ENCODE measurements at regions not wholly inside any gene's neighbourhood (a gene's known extent, or its start where the extent isn't known, plus 50 kb on each side); places are given as distances from the start of the nearest gene placed in this dataset.

DNA sequence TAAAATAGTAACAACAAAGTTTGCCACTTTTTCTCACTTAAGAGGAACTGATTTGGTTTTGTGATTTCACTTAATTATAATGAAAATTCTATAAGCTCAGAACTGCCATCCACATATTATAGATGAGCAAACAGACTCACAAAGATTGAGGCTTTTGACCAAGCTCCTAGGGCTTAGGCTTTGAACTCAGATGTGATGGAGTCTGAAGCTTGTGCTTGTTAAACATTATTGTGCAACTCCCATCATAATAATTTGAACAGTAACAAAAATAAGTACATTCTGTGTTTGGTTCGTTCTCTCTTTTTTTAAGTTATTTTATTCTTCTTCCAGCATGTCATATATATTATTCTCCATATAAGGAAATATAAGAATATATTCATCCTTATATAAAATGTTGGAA, 403.4 kb downstream of the PTPRC start:
- no peak overlapping the region for H3K4me3 ChIP-seq (ENCODE audit: low read length in 2 of 2)
- no peaks in the 10 kb centered on the region for H3K9me3 ChIP-seq (ENCODE audit: control insufficient read depth in 2 of 2, low read length in 2 of 2)
- H3K36me3 ChIP-seq (ENCODE audit: control insufficient read depth in 2 of 2, insufficient read depth in 2 of 2, low read length in 2 of 2), result no peaks in the 10 kb centered on the region
- no peaks in the 10 kb centered on the region for H3K4me1 ChIP-seq (ENCODE audit: control insufficient read depth in 2 of 2, insufficient read depth in 2 of 2, low read length in 2 of 2)
- no peaks in the 10 kb centered on the region for H3K27me3 ChIP-seq (ENCODE audit: control insufficient read depth in 2 of 2, insufficient read depth in 2 of 2, low read length in 2 of 2)
- H3K27ac ChIP-seq (ENCODE audit: low read depth in 2 of 2, low read length in 2 of 2), result no peak overlapping the region
- H3K9ac ChIP-seq (ENCODE audit: low read depth in 1 of 2, low read length in 2 of 2), result no peak overlapping the region

DNA sequence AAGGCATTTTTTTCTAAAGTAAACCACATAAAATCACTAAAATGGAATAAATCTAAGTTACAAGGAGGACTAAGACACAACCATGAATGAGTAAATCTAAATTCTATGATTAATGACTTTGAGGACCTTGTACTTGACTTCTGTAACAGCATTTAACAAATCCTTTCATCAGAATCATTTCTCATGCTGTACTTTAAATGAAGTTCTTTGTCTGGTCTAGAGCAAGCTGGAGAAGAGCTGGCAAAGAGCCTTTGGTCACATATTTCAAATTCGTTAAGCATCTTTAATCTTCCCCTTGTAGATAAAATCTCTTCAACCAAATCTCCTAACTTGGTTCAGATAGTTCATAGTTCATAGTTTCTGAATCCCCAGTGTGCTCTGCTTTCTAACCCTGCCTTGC, 405.4 kb downstream of the PTPRC start:
- H3K27ac ChIP-seq (ENCODE audit: low read depth in 2 of 2, low read length in 2 of 2), result no peak overlapping the region
- H3K4me3 ChIP-seq (ENCODE audit: low read length in 2 of 2), result no peak overlapping the region
- no peaks in the 10 kb centered on the region for H3K27me3 ChIP-seq (ENCODE audit: control insufficient read depth in 2 of 2, insufficient read depth in 2 of 2, low read length in 2 of 2)
- H3K9me3 ChIP-seq (ENCODE audit: control insufficient read depth in 2 of 2, low read length in 2 of 2), result no peaks in the 10 kb centered on the region
- H3K9ac ChIP-seq (ENCODE audit: low read depth in 1 of 2, low read length in 2 of 2), result no peak overlapping the region
- no peaks in the 10 kb centered on the region for H3K4me1 ChIP-seq (ENCODE audit: control insufficient read depth in 2 of 2, insufficient read depth in 2 of 2, low read length in 2 of 2)
- no peaks in the 10 kb centered on the region for H3K36me3 ChIP-seq (ENCODE audit: control insufficient read depth in 2 of 2, insufficient read depth in 2 of 2, low read length in 2 of 2)

DNA sequence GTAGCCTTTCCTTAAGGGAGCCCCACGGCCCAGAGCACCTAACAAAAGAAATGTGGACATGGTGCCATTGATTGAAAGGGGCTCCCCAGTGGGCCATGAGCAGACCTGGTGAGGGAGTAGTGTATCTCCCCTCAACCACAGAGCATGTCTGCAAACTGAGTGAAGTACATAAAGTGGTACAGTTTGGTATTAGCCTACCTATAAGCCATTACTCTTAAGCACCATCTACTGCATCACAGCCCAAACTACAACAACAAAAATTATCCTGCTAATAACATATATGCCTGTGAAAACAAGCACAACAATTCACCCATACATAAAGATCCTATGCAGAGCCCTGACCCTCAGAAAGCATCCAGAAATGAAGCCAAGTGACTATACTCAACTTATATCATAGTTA, 407.8 kb downstream of the PTPRC start:
- peaks cover 0 to 3% of the 10 kb centered on the region in 2 donors for H3K9me3 ChIP-seq (ENCODE audit: control insufficient read depth in 2 of 2, low read length in 2 of 2)
- no peaks in the 10 kb centered on the region for H3K27me3 ChIP-seq (ENCODE audit: control insufficient read depth in 2 of 2, insufficient read depth in 2 of 2, low read length in 2 of 2)
- no peak overlapping the region for H3K9ac ChIP-seq (ENCODE audit: low read depth in 1 of 2, low read length in 2 of 2)
- no peaks in the 10 kb centered on the region for H3K4me1 ChIP-seq (ENCODE audit: control insufficient read depth in 2 of 2, insufficient read depth in 2 of 2, low read length in 2 of 2)
- H3K4me3 ChIP-seq (ENCODE audit: low read length in 2 of 2), result no peak overlapping the region
- H3K27ac ChIP-seq (ENCODE audit: low read depth in 2 of 2, low read length in 2 of 2), result no peak overlapping the region
- H3K36me3 ChIP-seq (ENCODE audit: control insufficient read depth in 2 of 2, insufficient read depth in 2 of 2, low read length in 2 of 2), result no peaks in the 10 kb centered on the region

DNA sequence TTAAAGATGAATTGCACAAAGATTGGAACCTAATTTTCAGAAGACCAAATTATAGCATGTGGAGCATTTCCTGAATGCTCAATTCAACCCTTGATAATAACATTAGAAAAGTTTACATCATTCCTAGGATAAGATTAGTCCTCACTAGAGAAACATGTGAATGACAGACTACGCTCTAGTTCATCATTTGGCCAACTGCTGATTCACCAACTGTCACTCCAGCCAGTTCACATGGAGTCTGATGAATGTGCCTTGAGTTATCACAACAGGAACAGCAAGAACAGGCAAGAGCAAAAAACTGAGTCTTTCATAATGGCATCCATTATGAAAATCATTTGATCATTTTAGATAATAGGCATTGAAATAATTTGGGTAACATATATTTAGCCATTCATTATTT, 415.9 kb downstream of the PTPRC start:
- H3K4me1 ChIP-seq (ENCODE audit: control insufficient read depth in 2 of 2, insufficient read depth in 2 of 2, low read length in 2 of 2), result no peaks in the 10 kb centered on the region
- H3K4me3 ChIP-seq (ENCODE audit: low read length in 2 of 2), result no peak overlapping the region
- H3K9me3 ChIP-seq (ENCODE audit: control insufficient read depth in 2 of 2, low read length in 2 of 2), result peaks cover 0 to 3% of the 10 kb centered on the region in 2 donors
- H3K27me3 ChIP-seq (ENCODE audit: control insufficient read depth in 2 of 2, insufficient read depth in 2 of 2, low read length in 2 of 2), result no peaks in the 10 kb centered on the region
- no peaks in the 10 kb centered on the region for H3K36me3 ChIP-seq (ENCODE audit: control insufficient read depth in 2 of 2, insufficient read depth in 2 of 2, low read length in 2 of 2)
- H3K27ac ChIP-seq (ENCODE audit: low read depth in 2 of 2, low read length in 2 of 2), result no peak overlapping the region
- no peak overlapping the region for H3K9ac ChIP-seq (ENCODE audit: low read depth in 1 of 2, low read length in 2 of 2)

DNA sequence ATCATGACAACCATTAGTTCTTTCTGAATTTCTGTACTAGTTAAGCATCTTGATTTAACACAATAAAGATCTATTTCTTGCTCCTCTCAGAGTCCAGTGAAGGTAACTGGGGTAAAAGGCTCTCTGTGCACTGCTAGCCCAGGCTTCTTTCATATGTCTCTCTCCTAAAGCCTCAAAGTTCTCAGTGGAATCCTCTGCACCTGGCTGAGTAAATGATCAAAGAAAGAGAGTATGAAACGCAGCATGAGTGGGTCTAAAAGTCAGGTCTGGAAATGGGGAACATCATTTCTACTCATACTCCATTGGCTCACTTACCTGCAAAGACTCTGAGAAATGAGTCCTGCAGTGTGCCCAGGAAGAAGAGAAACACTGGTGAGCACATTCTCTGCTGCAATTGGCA, 418.5 kb downstream of the PTPRC start:
- H3K27me3 ChIP-seq (ENCODE audit: control insufficient read depth in 2 of 2, insufficient read depth in 2 of 2, low read length in 2 of 2), result no peaks in the 10 kb centered on the region
- no peak overlapping the region for H3K4me3 ChIP-seq (ENCODE audit: low read length in 2 of 2)
- H3K9ac ChIP-seq (ENCODE audit: low read depth in 1 of 2, low read length in 2 of 2), result no peak overlapping the region
- H3K27ac ChIP-seq (ENCODE audit: low read depth in 2 of 2, low read length in 2 of 2), result no peak overlapping the region
- H3K36me3 ChIP-seq (ENCODE audit: control insufficient read depth in 2 of 2, insufficient read depth in 2 of 2, low read length in 2 of 2), result no peaks in the 10 kb centered on the region
- no peaks in the 10 kb centered on the region for H3K9me3 ChIP-seq (ENCODE audit: control insufficient read depth in 2 of 2, low read length in 2 of 2)
- H3K4me1 ChIP-seq (ENCODE audit: control insufficient read depth in 2 of 2, insufficient read depth in 2 of 2, low read length in 2 of 2), result no peaks in the 10 kb centered on the region

DNA sequence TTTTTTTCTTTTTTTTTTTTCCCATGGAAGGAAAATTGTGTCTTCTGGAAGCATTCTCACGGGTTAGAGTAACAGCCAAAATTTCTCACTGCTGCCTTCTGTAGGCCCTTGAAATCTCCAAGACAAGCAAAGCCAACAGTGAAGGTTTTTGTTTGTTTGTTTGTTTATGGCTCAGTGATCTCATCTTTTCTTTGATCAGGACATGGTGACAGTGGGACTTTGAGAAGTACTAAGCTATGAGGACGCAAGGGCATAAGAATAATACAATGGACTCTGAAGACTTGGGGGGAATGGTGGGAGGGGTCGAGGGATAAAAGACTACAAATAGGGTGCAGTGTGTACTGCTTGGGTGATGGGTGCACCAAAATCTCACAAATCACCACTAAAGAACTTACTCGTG, 419.4 kb downstream of the PTPRC start:
- Histone ChIP-seq H3K4me3 (ENCODE audit: low read length in 2 of 2) (no peak overlapping the region), H3K4me1 (ENCODE audit: control insufficient read depth in 2 of 2, insufficient read depth in 2 of 2, low read length in 2 of 2) (no peaks in the 10 kb centered on the region), H3K9ac (ENCODE audit: low read depth in 1 of 2, low read length in 2 of 2) (no peak overlapping the region), H3K36me3 (ENCODE audit: control insufficient read depth in 2 of 2, insufficient read depth in 2 of 2, low read length in 2 of 2) (no peaks in the 10 kb centered on the region), H3K27me3 (ENCODE audit: control insufficient read depth in 2 of 2, insufficient read depth in 2 of 2, low read length in 2 of 2) (no peaks in the 10 kb centered on the region), H3K27ac (ENCODE audit: low read depth in 2 of 2, low read length in 2 of 2) (no peak overlapping the region), H3K9me3 (ENCODE audit: control insufficient read depth in 2 of 2, low read length in 2 of 2) (no peaks in the 10 kb centered on the region)

DNA sequence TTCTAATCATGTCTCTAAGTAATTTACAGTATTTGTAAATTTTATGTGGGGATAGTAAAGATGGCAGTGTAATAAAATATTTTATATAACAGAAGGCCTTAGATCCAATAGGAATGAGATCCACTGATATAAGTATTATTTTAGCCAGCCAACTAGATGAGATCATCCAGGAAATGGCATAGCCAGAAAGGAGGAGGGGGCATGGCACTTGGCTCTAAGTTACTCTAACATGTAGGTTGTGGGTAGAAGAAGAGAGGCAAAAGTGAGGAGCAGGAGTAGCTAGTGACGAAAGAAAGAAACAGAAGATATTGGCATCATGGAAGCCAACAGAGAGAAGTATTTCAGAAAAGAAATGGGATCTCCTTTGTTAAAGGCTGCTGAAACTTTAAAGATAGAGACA, 426.1 kb downstream of the PTPRC start:
- H3K27me3 ChIP-seq (ENCODE audit: control insufficient read depth in 2 of 2, insufficient read depth in 2 of 2, low read length in 2 of 2), result no peaks in the 10 kb centered on the region
- no peaks in the 10 kb centered on the region for H3K9me3 ChIP-seq (ENCODE audit: control insufficient read depth in 2 of 2, low read length in 2 of 2)
- H3K4me1 ChIP-seq (ENCODE audit: control insufficient read depth in 2 of 2, insufficient read depth in 2 of 2, low read length in 2 of 2), result no peaks in the 10 kb centered on the region
- no peak overlapping the region for H3K27ac ChIP-seq (ENCODE audit: low read depth in 2 of 2, low read length in 2 of 2)
- H3K4me3 ChIP-seq (ENCODE audit: low read length in 2 of 2), result no peak overlapping the region
- H3K36me3 ChIP-seq (ENCODE audit: control insufficient read depth in 2 of 2, insufficient read depth in 2 of 2, low read length in 2 of 2), result no peaks in the 10 kb centered on the region
- no peak overlapping the region for H3K9ac ChIP-seq (ENCODE audit: low read depth in 1 of 2, low read length in 2 of 2)

DNA sequence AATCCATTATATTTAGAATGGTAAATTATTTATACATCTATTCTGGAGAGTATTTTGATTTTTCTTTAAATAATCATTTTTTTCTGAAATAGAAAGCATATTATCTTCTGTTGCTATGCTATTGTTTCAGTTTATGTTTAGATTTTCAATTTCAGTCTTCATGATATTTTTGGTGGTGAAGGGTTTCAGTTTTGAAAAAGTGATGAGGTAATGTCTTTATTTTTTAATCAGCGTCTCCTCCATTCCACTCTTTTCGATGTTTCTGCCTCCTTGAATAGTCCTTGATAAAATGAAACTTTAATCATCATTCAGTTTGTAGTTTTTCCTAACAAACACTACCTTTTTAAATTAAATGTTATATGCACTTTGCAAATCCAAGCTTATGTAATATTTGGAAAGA, 428.6 kb downstream of the PTPRC start:
- no peaks in the 10 kb centered on the region for H3K36me3 ChIP-seq (ENCODE audit: control insufficient read depth in 2 of 2, insufficient read depth in 2 of 2, low read length in 2 of 2)
- H3K9me3 ChIP-seq (ENCODE audit: control insufficient read depth in 2 of 2, low read length in 2 of 2), result no peaks in the 10 kb centered on the region
- no peak overlapping the region for H3K4me3 ChIP-seq (ENCODE audit: low read length in 2 of 2)
- no peaks in the 10 kb centered on the region for H3K27me3 ChIP-seq (ENCODE audit: control insufficient read depth in 2 of 2, insufficient read depth in 2 of 2, low read length in 2 of 2)
- H3K9ac ChIP-seq (ENCODE audit: low read depth in 1 of 2, low read length in 2 of 2), result no peak overlapping the region
- no peak overlapping the region for H3K27ac ChIP-seq (ENCODE audit: low read depth in 2 of 2, low read length in 2 of 2)
- H3K4me1 ChIP-seq (ENCODE audit: control insufficient read depth in 2 of 2, insufficient read depth in 2 of 2, low read length in 2 of 2), result no peaks in the 10 kb centered on the region

DNA sequence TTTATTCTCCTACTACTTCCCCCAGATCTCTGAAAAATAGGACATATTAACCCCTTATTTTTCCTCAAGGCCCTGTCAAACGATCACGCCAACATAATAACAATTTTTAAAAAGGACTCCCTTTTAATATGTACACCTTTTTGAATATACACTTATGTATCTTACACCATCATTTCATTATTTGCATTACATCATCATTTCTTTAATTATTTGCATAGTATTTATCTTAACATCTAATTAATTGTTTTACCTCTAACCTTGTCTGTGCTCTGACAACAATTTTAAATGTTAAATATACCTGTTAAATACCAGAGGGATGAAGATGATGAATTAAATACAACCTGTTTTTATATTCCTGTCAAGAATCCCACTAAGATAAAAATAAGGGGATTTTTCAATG, 432.2 kb downstream of the PTPRC start:
- no peak overlapping the region for H3K4me3 ChIP-seq (ENCODE audit: low read length in 2 of 2)
- no peak overlapping the region for H3K9ac ChIP-seq (ENCODE audit: low read depth in 1 of 2, low read length in 2 of 2)
- H3K36me3 ChIP-seq (ENCODE audit: control insufficient read depth in 2 of 2, insufficient read depth in 2 of 2, low read length in 2 of 2), result no peaks in the 10 kb centered on the region
- H3K27me3 ChIP-seq (ENCODE audit: control insufficient read depth in 2 of 2, insufficient read depth in 2 of 2, low read length in 2 of 2), result no peaks in the 10 kb centered on the region
- no peak overlapping the region for H3K27ac ChIP-seq (ENCODE audit: low read depth in 2 of 2, low read length in 2 of 2)
- H3K4me1 ChIP-seq (ENCODE audit: control insufficient read depth in 2 of 2, insufficient read depth in 2 of 2, low read length in 2 of 2), result no peaks in the 10 kb centered on the region
- H3K9me3 ChIP-seq (ENCODE audit: control insufficient read depth in 2 of 2, low read length in 2 of 2), result no peaks in the 10 kb centered on the region

DNA sequence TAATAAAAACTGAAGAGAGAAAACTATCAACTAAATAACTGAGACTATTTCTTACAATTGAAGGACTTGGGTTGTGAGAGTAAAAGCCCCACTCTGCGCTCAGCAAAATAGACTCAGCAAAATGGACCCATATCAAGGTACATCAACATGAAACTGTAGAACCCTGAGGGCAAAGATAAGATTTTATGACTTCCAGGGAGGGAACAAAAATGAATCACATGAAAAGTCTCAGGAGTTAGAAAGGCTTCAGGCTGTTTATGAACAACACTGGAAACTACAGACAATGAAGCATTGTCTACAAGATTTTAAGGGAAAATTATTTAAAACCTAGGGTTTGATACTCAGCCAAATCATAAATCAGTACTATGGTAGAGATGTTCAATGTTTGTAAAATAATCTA, 434.3 kb downstream of the PTPRC start:
- Histone ChIP-seq H3K9ac (ENCODE audit: low read depth in 1 of 2, low read length in 2 of 2) (no peak overlapping the region), H3K36me3 (ENCODE audit: control insufficient read depth in 2 of 2, insufficient read depth in 2 of 2, low read length in 2 of 2) (no peaks in the 10 kb centered on the region), H3K9me3 (ENCODE audit: control insufficient read depth in 2 of 2, low read length in 2 of 2) (no peaks in the 10 kb centered on the region), H3K27ac (ENCODE audit: low read depth in 2 of 2, low read length in 2 of 2) (no peak overlapping the region), H3K4me3 (ENCODE audit: low read length in 2 of 2) (no peak overlapping the region), H3K27me3 (ENCODE audit: control insufficient read depth in 2 of 2, insufficient read depth in 2 of 2, low read length in 2 of 2) (no peaks in the 10 kb centered on the region), H3K4me1 (ENCODE audit: control insufficient read depth in 2 of 2, insufficient read depth in 2 of 2, low read length in 2 of 2) (no peaks in the 10 kb centered on the region)

DNA sequence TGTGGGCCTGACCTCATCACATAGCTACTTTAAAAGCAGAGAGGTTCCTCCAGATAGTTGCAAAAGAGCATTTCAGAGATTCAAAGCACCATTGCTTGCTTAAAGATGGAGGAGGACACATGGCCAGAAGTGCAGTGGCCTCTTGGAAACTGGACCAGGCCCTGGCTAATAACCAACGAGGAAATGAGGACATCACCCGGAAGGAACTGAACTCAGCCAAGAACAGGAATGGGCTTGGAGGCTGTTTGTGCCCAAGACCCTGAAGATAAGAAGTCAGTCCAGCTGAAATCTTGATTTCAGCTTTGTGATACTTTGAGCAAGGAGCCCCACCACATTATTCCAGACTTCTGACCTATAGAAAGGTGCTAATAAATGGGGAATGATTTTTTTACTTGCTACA, 437.0 kb downstream of the PTPRC start:
- no peaks in the 10 kb centered on the region for H3K36me3 ChIP-seq (ENCODE audit: control insufficient read depth in 2 of 2, insufficient read depth in 2 of 2, low read length in 2 of 2)
- H3K4me1 ChIP-seq (ENCODE audit: control insufficient read depth in 2 of 2, insufficient read depth in 2 of 2, low read length in 2 of 2), result no peaks in the 10 kb centered on the region
- no peak overlapping the region for H3K9ac ChIP-seq (ENCODE audit: low read depth in 1 of 2, low read length in 2 of 2)
- no peaks in the 10 kb centered on the region for H3K9me3 ChIP-seq (ENCODE audit: control insufficient read depth in 2 of 2, low read length in 2 of 2)
- H3K27ac ChIP-seq (ENCODE audit: low read depth in 2 of 2, low read length in 2 of 2), result no peak overlapping the region
- no peaks in the 10 kb centered on the region for H3K27me3 ChIP-seq (ENCODE audit: control insufficient read depth in 2 of 2, insufficient read depth in 2 of 2, low read length in 2 of 2)
- no peak overlapping the region for H3K4me3 ChIP-seq (ENCODE audit: low read length in 2 of 2)

Measured in mucosa of rectum (tissue), 2 donors.